Stimulated activated effector memory CD8-positive, alpha-beta T cell treated with anti-CD3 and anti-CD28 coated beads, Interleukin-12 subunit alpha, Interleukin-12 subunit beta, amount 100 ng/mL, for 72 hours (primary cell): ENCODE measurements at regions not wholly inside any gene's neighbourhood (a gene's known extent, or its start where the extent isn't known, plus 50 kb on each side); places are given as distances from the start of the nearest gene placed in this dataset.

Experiments used
- ATAC-seq: fragments of 150-1000 bp; cut with Tn5 transposase; 2 replicates; pipeline ENCODE4 v1.10.0; 2021
- DNase-seq, 2 donors: peaks; one replicate each; pipeline ENCODE4 v3.0.0; 2021 to 2022; ENCODE audit warnings: low spot score in 2 of 2
- H3K27ac Mint-ChIP-seq: one replicate; pipeline ENCODE4 v1.8.0; 2022; ENCODE audit warnings: mild to moderate bottlenecking, mixed read lengths
- H3K36me3 Mint-ChIP-seq: one replicate; pipeline ENCODE4 v1.8.0; 2022; ENCODE audit warnings: mild to moderate bottlenecking, mixed read lengths
- H3K4me1 Mint-ChIP-seq: one replicate; pipeline ENCODE4 v1.8.0; 2022; ENCODE audit warnings: mixed read lengths
- H3K4me3 Mint-ChIP-seq: one replicate; pipeline ENCODE4 v1.8.0; 2022; ENCODE audit warnings: mild to moderate bottlenecking, mixed read lengths
- H3K9me3 Mint-ChIP-seq: one replicate; pipeline ENCODE4 v1.8.0; 2022; ENCODE audit warnings: mixed read lengths

DNA sequence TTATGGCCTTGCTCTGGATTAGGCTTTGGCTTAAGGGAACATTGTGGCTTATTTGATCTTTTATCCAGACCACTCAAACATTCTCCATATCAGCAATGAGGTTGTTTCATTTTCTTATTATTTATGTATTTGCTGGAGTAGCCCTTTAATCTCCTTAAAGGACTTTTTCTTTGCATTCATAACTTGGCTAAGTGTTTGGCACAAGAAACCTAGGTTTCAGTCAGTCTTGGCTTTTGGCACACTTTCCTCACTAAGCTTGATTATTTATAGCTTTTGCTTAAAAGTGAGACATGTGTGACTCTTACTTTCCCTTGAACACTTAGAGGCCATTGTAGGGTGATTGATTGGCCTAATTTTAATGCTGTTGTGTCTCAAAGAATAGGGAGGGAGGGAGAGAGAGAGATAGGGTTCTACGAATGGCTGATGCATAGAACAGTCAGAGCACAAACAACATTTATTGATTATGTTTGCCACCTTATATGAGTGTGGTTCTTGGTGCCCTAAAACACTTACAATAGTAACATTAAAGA lies 2265.3 kb upstream of the C9orf72 start:
- H3K4me3 Mint-ChIP-seq, result no peak overlapping the region
- no peak for DNase-seq
- no peaks in the 10 kb centered on the region for H3K4me1 Mint-ChIP-seq
- no peak overlapping the region for H3K27ac Mint-ChIP-seq
- ATAC-seq, result no peak
- peaks cover 12% of the 10 kb centered on the region for H3K9me3 Mint-ChIP-seq
- H3K36me3 Mint-ChIP-seq, result no peaks in the 10 kb centered on the region

DNA sequence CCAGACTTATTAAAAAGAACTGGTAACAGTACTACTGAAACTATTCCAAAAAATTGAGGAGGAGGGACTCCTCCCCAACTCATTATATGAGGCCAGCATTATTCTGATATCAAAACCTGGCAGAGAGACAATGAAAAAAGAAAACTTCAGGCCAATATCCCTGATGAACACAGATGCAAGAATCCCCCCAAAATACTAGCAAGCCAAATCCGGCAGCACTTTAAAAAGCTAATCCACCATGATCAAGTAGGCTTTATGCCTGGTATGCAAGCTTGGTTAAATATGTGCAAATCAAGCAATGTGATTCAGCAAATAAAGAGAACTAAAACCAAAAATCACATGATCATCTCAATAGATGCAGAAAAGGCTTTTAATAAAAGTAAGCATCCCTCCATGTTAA lies 2271.0 kb upstream of the C9orf72 start:
- Mint-ChIP-seq H3K36me3 (no peaks in the 10 kb centered on the region), H3K4me1 (no peaks in the 10 kb centered on the region)

DNA sequence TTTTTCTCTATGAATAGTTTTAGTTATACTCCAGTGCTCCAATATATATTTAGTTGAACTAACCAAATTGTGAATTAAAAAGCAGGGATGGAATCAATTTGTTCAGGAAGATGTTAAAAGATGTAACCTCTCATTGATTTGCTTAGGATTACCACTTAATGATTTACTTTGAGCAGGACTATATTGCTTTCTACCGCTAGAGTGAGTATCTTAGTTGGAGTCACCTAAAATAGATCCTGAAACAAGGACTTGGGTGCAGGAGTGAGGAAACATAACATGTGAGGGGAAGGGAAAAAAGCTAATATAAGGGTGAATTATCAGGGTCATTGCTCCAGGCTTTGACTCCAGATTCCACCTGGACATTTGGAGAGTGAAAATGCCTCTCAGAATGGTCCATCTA lies 2277.4 kb upstream of the C9orf72 start:
- DNase-seq (no peak), ATAC-seq (no peak)
- no peaks in the 10 kb centered on the region for H3K4me1 Mint-ChIP-seq
- no peak overlapping the region for H3K4me3 Mint-ChIP-seq
- H3K9me3 Mint-ChIP-seq, result peaks cover 6% of the 10 kb centered on the region
- H3K36me3 Mint-ChIP-seq, result no peaks in the 10 kb centered on the region
- H3K27ac Mint-ChIP-seq, result no peak overlapping the region

More for the DNA sequence above, 2271.0 kb upstream of the C9orf72 start:
- no peak overlapping the region for H3K4me3 Mint-ChIP-seq
- no peak for DNase-seq
- peaks cover 14% of the 10 kb centered on the region for H3K9me3 Mint-ChIP-seq
- no peak overlapping the region for H3K27ac Mint-ChIP-seq
- ATAC-seq, result no peak

DNA sequence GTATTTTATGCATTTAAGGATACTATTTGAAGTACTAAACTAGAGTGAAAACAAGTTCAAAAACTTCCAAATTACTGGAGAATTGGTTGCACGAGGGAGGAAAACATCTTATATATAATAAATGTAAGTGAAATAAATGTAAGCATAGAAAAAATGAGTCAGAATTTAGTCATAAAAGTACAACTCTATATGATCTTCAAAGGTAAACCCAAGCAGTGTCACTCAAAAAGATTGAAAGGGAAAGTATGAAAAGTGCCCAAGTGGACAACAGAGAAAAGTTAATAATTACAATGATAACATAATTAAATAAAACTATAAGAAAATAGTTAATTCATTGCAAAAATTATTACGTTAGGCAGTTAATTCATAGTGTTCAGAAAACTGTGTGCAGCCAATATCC lies 2288.5 kb upstream of the C9orf72 start:
- ATAC-seq (no peak), DNase-seq (no peak)
- Mint-ChIP-seq H3K4me1 (no peaks in the 10 kb centered on the region), H3K9me3 (peaks cover 8% of the 10 kb centered on the region), H3K4me3 (no peak overlapping the region), H3K36me3 (no peaks in the 10 kb centered on the region), H3K27ac (no peak overlapping the region)

- Mint-ChIP-seq H3K9me3 (peaks cover 11% of the 10 kb centered on the region), H3K36me3 (no peaks in the 10 kb centered on the region), H3K4me3 (no peak overlapping the region), H3K27ac (no peak overlapping the region), H3K4me1 (no peaks in the 10 kb centered on the region)
- peak; percentile 52 for ATAC-seq
- DNase-seq, result no peak
Measured at GRCh38 chr9:29865764-29866313, 2292.6 kb upstream of the C9orf72 start.

DNA sequence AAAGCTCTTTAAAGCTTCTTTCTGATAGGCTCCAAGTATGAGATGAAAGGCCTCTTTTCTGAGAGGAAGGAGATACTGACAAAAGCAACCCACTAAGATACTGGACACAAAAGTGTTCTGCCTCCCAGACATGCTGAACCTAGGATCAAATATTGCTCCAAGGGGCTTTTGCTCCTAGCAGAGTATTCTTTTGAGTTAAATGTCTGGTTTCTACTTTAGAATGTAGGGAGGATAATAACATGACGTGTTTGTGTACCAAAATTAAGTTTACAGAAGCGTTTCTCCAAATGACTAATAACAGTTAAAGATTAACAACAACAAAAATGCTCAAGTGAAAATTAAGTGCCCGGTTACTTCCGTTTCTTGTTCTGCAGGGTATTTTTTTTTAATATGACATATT lies 2293.3 kb upstream of the C9orf72 start:
- peaks cover 11% of the 10 kb centered on the region for H3K9me3 Mint-ChIP-seq
- H3K4me3 Mint-ChIP-seq, result no peak overlapping the region
- ATAC-seq, result peak; percentile 24

DNA sequence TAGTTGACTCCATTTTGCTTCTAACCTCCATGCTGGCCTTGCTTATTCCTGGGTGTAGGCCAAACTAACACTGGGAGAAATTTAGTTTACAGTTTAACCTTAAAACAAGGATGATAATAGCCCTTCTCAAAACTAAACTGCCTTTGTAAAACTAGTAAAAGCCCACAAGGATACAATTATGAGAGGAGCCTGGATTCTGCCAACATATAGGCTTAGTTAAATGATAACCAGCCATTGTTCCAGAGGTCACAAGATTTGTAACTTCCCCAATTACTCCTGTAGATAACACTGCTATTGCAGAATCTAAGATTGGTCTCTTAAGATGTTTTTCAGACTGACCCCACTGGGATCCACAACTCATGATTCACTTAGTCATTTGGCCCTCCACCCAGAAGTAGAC lies 2300.3 kb upstream of the C9orf72 start:
- DNase-seq (no peak), ATAC-seq (no peak)
- Mint-ChIP-seq H3K9me3 (peaks cover 8% of the 10 kb centered on the region), H3K4me3 (no peak overlapping the region), H3K36me3 (no peaks in the 10 kb centered on the region), H3K4me1 (no peaks in the 10 kb centered on the region), H3K27ac (no peak overlapping the region)

More for the DNA sequence above, 2293.3 kb upstream of the C9orf72 start:
- Mint-ChIP-seq H3K27ac (no peak overlapping the region), H3K4me1 (no peaks in the 10 kb centered on the region), H3K36me3 (no peaks in the 10 kb centered on the region)
- DNase-seq, result no peak

- H3K36me3 Mint-ChIP-seq, result no peaks in the 10 kb centered on the region
- no peak overlapping the region for H3K4me3 Mint-ChIP-seq
- H3K4me1 Mint-ChIP-seq, result no peaks in the 10 kb centered on the region
- no peak overlapping the region for H3K27ac Mint-ChIP-seq
- no peak for ATAC-seq
- H3K9me3 Mint-ChIP-seq, result peaks cover 7% of the 10 kb centered on the region
- no peak for DNase-seq
Measured at GRCh38 chr9:29875547-29875946, 2302.3 kb upstream of the C9orf72 start.

DNA sequence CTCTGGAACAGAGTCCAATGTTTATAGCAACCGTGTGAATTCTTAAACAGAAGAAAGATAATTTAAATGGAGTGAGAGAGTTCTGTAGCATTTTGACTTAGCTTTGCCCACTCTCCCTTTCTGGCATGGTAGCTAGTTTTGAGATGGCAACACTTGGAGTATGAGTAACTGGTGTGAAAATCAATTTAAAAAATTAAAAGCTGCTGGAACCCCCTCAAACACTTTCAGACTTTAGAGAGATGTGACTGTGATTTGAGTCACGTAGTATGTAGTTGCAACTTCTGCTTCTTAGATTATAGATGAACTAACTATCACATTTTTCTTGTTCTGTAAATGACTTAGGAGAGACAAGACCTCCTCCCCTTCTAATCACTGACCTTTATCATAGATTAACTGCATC lies 2309.5 kb upstream of the C9orf72 start:
- Mint-ChIP-seq H3K27ac (no peak overlapping the region), H3K9me3 (peaks cover 13% of the 10 kb centered on the region), H3K36me3 (no peaks in the 10 kb centered on the region), H3K4me1 (no peaks in the 10 kb centered on the region), H3K4me3 (no peak overlapping the region)
- ATAC-seq (no peak), DNase-seq (no peak)

GRCh38 chr9:29906065-29906464 lies 2332.8 kb upstream of the C9orf72 start:
- H3K27ac Mint-ChIP-seq, result no peak overlapping the region
- H3K36me3 Mint-ChIP-seq, result no peaks in the 10 kb centered on the region
- H3K9me3 Mint-ChIP-seq, result peaks cover 11% of the 10 kb centered on the region
- H3K4me3 Mint-ChIP-seq, result no peak overlapping the region
- no peak for ATAC-seq
- H3K4me1 Mint-ChIP-seq, result no peaks in the 10 kb centered on the region
- no peak for DNase-seq

DNA sequence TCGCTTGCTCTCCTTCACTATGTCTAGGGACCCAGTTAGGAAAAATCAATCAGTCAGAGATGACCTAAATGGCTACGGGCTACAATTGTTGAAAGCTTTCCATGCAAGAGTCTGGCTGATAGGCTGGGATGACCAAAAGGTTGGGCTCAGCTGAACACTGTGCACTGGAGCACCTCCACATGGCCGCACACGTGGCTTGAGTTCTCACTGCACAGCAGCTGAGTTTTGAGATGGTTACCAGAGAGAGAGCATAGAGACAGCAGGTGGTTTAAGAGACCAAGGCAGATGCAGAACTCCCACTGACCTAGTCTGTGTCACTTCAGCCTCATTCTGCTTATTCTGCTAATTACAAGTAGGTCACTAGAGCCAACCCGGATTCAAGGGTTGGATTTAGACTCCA lies 2354.8 kb upstream of the C9orf72 start:
- Mint-ChIP-seq H3K4me3 (no peak overlapping the region), H3K27ac (no peak overlapping the region), H3K36me3 (no peaks in the 10 kb centered on the region), H3K9me3 (peaks cover 3% of the 10 kb centered on the region), H3K4me1 (no peaks in the 10 kb centered on the region)
- DNase-seq (no peak), ATAC-seq (no peak)

DNA sequence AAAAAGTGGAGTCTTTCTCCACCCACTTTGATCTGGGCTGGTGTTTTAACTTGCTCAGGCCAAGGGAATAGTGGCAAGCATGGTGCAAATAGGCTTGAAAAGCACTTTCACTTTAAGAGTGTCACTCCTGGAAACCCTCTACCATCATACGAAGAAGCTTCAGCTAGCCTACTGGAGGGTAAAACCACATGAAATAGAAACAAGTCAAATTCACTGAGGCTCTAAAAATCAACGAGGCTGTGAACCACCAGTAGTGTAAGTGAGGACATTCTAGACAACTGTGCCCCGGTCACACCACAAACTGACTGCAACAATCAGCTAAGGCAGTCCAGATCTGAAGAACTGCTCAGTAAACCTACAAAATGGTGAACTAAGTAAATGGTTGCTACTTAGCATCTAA lies 2366.3 kb upstream of the C9orf72 start:
- DNase-seq (no peak), ATAC-seq (no peak)
- Mint-ChIP-seq H3K9me3 (peaks cover 12% of the 10 kb centered on the region), H3K4me1 (no peaks in the 10 kb centered on the region), H3K27ac (no peak overlapping the region), H3K36me3 (no peaks in the 10 kb centered on the region), H3K4me3 (no peak overlapping the region)

DNA sequence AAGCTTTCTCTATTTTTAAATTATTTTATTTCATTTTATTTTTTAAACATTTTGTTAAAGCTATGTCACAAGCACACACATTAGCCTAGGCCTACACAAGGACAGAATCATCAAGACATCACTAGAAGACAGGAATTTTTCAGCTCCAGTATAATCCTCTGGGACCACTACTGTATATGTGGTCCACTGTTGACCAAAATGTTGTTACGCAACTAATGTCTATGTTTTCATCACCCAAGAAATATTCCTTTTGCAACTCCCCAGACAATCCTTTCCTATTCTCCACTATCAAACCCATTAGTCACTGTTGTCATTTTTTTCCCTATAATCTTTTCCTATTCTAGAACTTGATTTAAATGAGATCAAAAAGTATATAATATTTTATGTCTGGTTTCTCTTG lies 2371.7 kb upstream of the C9orf72 start:
- DNase-seq (no peak), ATAC-seq (no peak)
- H3K4me3 Mint-ChIP-seq, result no peak overlapping the region
- peaks cover 2% of the 10 kb centered on the region for H3K9me3 Mint-ChIP-seq
- H3K36me3 Mint-ChIP-seq, result no peaks in the 10 kb centered on the region
- no peaks in the 10 kb centered on the region for H3K4me1 Mint-ChIP-seq
- H3K27ac Mint-ChIP-seq, result no peak overlapping the region

DNA sequence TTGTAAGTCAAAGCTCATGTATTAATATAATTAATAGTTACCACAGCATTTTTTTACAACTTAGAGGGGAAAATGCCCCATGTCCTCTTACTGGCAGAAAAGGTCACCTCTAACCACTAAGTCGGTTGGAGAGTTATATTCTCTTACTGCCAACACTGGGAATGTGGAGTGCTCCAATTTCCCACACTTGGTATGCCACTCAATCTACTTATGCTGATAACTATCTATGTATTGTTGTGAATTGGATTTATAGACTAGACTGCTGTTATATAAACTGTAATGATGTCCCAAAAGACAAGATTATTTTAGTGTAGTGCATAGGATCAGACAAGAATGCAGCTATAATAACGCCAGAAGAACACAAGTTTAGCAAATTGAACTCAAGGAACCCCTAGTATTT lies 2385.2 kb upstream of the C9orf72 start:
- ATAC-seq (no peak), DNase-seq (no peak)
- H3K27ac Mint-ChIP-seq, result no peak overlapping the region
- peaks cover 18% of the 10 kb centered on the region for H3K9me3 Mint-ChIP-seq
- H3K4me1 Mint-ChIP-seq, result no peaks in the 10 kb centered on the region
- H3K36me3 Mint-ChIP-seq, result no peaks in the 10 kb centered on the region
- no peak overlapping the region for H3K4me3 Mint-ChIP-seq

GRCh38 chr9:29965834-29966233 lies 2392.6 kb upstream of the C9orf72 start:
- H3K4me1 Mint-ChIP-seq, result no peaks in the 10 kb centered on the region
- H3K36me3 Mint-ChIP-seq, result no peaks in the 10 kb centered on the region
- no peak overlapping the region for H3K4me3 Mint-ChIP-seq
- H3K27ac Mint-ChIP-seq, result no peak overlapping the region
- H3K9me3 Mint-ChIP-seq, result peaks cover 5% of the 10 kb centered on the region
- DNase-seq (no peak), ATAC-seq (no peak)

GRCh38 chr9:29966247-29966646 lies 2393.0 kb upstream of the C9orf72 start:
- Mint-ChIP-seq H3K4me1 (no peaks in the 10 kb centered on the region), H3K27ac (no peak overlapping the region), H3K9me3 (peaks cover 5% of the 10 kb centered on the region), H3K36me3 (no peaks in the 10 kb centered on the region), H3K4me3 (no peak overlapping the region)
- ATAC-seq (no peak), DNase-seq (no peak)

GRCh38 chr9:29968831-29969230 lies 2395.6 kb upstream of the C9orf72 start:
- Mint-ChIP-seq H3K27ac (no peak overlapping the region), H3K36me3 (no peaks in the 10 kb centered on the region), H3K4me3 (no peak overlapping the region), H3K4me1 (no peaks in the 10 kb centered on the region), H3K9me3 (peaks cover 5% of the 10 kb centered on the region)
- ATAC-seq (peak; percentile 26), DNase-seq (no peak)
